HG02798 (cell line): ENCODE measurements at regions not wholly inside any gene's neighbourhood (a gene's known extent, or its start where the extent isn't known, plus 50 kb on each side); places are given as distances from the start of the nearest gene placed in this dataset.
"Not testable (repeated sequence)": the region's sequence is repeated elsewhere in the genome, so short reads cannot be mapped to it uniquely, and the experiment has no call there.

Source experiments
- ATAC-seq: cut with Tn5 transposase; IDR thresholded peaks from one replicate; pipeline ENCODE4 v1.9.1; 2021; ENCODE audit warnings: mild to moderate bottlenecking; ENCODE audit not compliant: unreplicated experiment, poor library complexity

- no peak for ATAC-seq
Measured at GRCh38 chr6:60681806-60682205, 1604.2 kb downstream of the KHDRBS2 start.

- ATAC-seq = no peak
Measured at GRCh38 chr6:60679175-60679574, 1606.8 kb downstream of the KHDRBS2 start.

GRCh38 chr6:60671369-60671768 is 1614.7 kb downstream of the KHDRBS2 start:
- no peak for ATAC-seq

GRCh38 chr6:60670036-60670435 is 1616.0 kb downstream of the KHDRBS2 start:
- no peak for ATAC-seq

GRCh38 chr6:60668428-60668827 is 1617.6 kb downstream of the KHDRBS2 start:
- ATAC-seq = no peak

- not testable (repeated sequence) for ATAC-seq
Measured at GRCh38 chr6:60663199-60663598, 1622.8 kb downstream of the KHDRBS2 start.

GRCh38 chr6:60643870-60644269 is 1642.2 kb downstream of the KHDRBS2 start:
- no peak for ATAC-seq

GRCh38 chr6:60639185-60639584 is 1646.8 kb downstream of the KHDRBS2 start:
- ATAC-seq = not testable (repeated sequence)
